Trophoblast cell (in vitro differentiated cells and primary cell): ENCODE measurements at regions not wholly inside any gene's neighbourhood (a gene's known extent, or its start where the extent isn't known, plus 50 kb on each side); places are given as distances from the start of the nearest gene placed in this dataset.

Experiments used
- DNase-seq, 2 donors: peaks; one replicate each; pipeline ENCODE4 v3.0.0-alpha.2; 2016
- H2AFZ ChIP-seq: 2 replicates; pipeline ENCODE4 v1.6.1; 2013; ENCODE audit warnings: low read length, moderate library complexity, mild to moderate bottlenecking; ENCODE audit not compliant: insufficient read depth, poor library complexity
- H2AK5ac ChIP-seq: 2 replicates; pipeline ENCODE4 v1.6.1; 2013; ENCODE audit warnings: mild to moderate bottlenecking, low read length
- H2BK120ac ChIP-seq: 2 replicates; pipeline ENCODE4 v1.6.1; 2013; ENCODE audit warnings: low read length, mild to moderate bottlenecking, moderate library complexity; ENCODE audit not compliant: insufficient read depth, poor library complexity
- H2BK12ac ChIP-seq: 2 replicates; pipeline ENCODE4 v1.6.1; 2013; ENCODE audit warnings: mild to moderate bottlenecking, low read length, moderate library complexity
- H2BK5ac ChIP-seq: 2 replicates; pipeline ENCODE4 v1.6.1; 2013; ENCODE audit warnings: low read length, low read depth, moderate library complexity, mild to moderate bottlenecking; ENCODE audit not compliant: poor library complexity
- H3K14ac ChIP-seq: 2 replicates; pipeline ENCODE4 v1.6.1; 2013; ENCODE audit warnings: mild to moderate bottlenecking, low read length
- H3K18ac ChIP-seq: 2 replicates; pipeline ENCODE4 v1.6.1; 2013; ENCODE audit warnings: mild to moderate bottlenecking, low read length
- H3K23ac ChIP-seq: 2 replicates; pipeline ENCODE4 v1.6.1; 2013; ENCODE audit warnings: low read length
- H3K27ac ChIP-seq: 2 replicates; pipeline ENCODE4 v1.5.1; 2013; ENCODE audit warnings: low read depth, mild to moderate bottlenecking, inconsistent platforms, low read length, moderate library complexity
- H3K27me3 ChIP-seq: 2 replicates; pipeline ENCODE4 v1.6.1; 2013; ENCODE audit warnings: inconsistent platforms, mild to moderate bottlenecking, low read length, moderate library complexity; ENCODE audit not compliant: insufficient read depth
- H3K36me3 ChIP-seq, 2 experiments: 1 replicate in 1 of 2; 2 replicates in 1 of 2; pipeline ENCODE4 v1.6.1; 2013; ENCODE audit warnings: low read length in 2 of 2, mild to moderate bottlenecking in 2 of 2, moderate library complexity in 1 of 2; ENCODE audit not compliant: insufficient read depth in 2 of 2, control insufficient read depth in 1 of 2
- H3K4ac ChIP-seq: 2 replicates; pipeline ENCODE4 v1.6.1; 2013; ENCODE audit warnings: low read depth, mild to moderate bottlenecking, low read length, moderate library complexity
- H3K4me1 ChIP-seq, 2 experiments: 1 replicate in 1 of 2; 2 replicates in 1 of 2; pipeline ENCODE4 v1.6.1; 2013; ENCODE audit warnings: low read length in 2 of 2, mild to moderate bottlenecking in 2 of 2, moderate library complexity in 1 of 2; ENCODE audit not compliant: insufficient read depth in 2 of 2, control insufficient read depth in 1 of 2
- H3K4me2 ChIP-seq: 2 replicates; pipeline ENCODE4 v1.6.1; 2013; ENCODE audit warnings: inconsistent platforms, mild to moderate bottlenecking, low read length, moderate library complexity
- H3K4me3 ChIP-seq: 2 replicates; pipeline ENCODE4 v1.5.1; 2013; ENCODE audit warnings: mild to moderate bottlenecking, low read depth, low read length, inconsistent platforms
- H3K79me1 ChIP-seq: one replicate; pipeline ENCODE4 v1.6.1; 2013; ENCODE audit warnings: low read length
- H3K79me2 ChIP-seq: 2 replicates; pipeline ENCODE4 v1.6.1; 2013; ENCODE audit warnings: low read length, mild to moderate bottlenecking; ENCODE audit not compliant: control insufficient read depth, insufficient read depth, poor library complexity
- H3K9ac ChIP-seq: 2 replicates; pipeline ENCODE4 v1.6.1; 2013; ENCODE audit warnings: mild to moderate bottlenecking, low read length
- H3K9me3 ChIP-seq: 2 replicates; pipeline ENCODE4 v1.6.1; 2013; ENCODE audit warnings: low read depth, mild to moderate bottlenecking, control low read depth, inconsistent platforms, low read length; ENCODE audit not compliant: insufficient read depth
- H4K12ac ChIP-seq: 2 replicates; pipeline ENCODE4 v1.6.1; 2013; ENCODE audit warnings: low read depth, mild to moderate bottlenecking, low read length, moderate library complexity
- H4K8ac ChIP-seq: 2 replicates; pipeline ENCODE4 v1.6.1; 2013; ENCODE audit warnings: low read depth, mild to moderate bottlenecking, low read length, moderate library complexity
- H4K91ac ChIP-seq: one replicate; pipeline ENCODE4 v1.6.1; 2013; ENCODE audit warnings: low read depth, mild to moderate bottlenecking, low read length, moderate library complexity
- WGBS: extraction: QIAGEN DNeasy Blood & Tissue Kit; methylation state at CpG from one replicate; pipeline ENCODE4 v1.1.7; 2013; ENCODE audit warnings: missing lambda C conversion rate; ENCODE audit not compliant: insufficient read length, insufficient coverage; ENCODE audit errors: extremely low coverage; 5-methylcytosine and 5-hydroxymethylcytosine counted together

- Histone ChIP-seq H3K27me3 (no peaks in the 10 kb centered on the region), H3K9ac (no peak overlapping the region), H2AFZ (no peak overlapping the region), H3K79me1 (no peaks in the 10 kb centered on the region), H3K14ac (no peak overlapping the region), H3K79me2 (no peaks in the 10 kb centered on the region), H3K4ac (no peak overlapping the region), H3K9me3 (no peaks in the 10 kb centered on the region), H3K23ac (no peak overlapping the region), H3K4me1 (no peaks in the 10 kb centered on the region), H2BK5ac (no peak overlapping the region), H4K8ac (no peak overlapping the region), H3K36me3 (no peaks in the 10 kb centered on the region), H3K4me2 (no peak overlapping the region), H3K4me3 (no peak overlapping the region), H2BK120ac (no peak overlapping the region), H2AK5ac (no peak overlapping the region), H3K18ac (no peak overlapping the region), H4K91ac (no peak overlapping the region), H2BK12ac (no peak overlapping the region), H3K27ac (no peak overlapping the region), H4K12ac (no peak overlapping the region)
- peak; percentile 1 to 41 for DNase-seq
- WGBS, result no CpG with 5 or more reads among the region's 3 CpGs
Observed at GRCh38 chr7:125253452-125254190, 324.0 kb upstream of the POT1 start.

- Histone ChIP-seq H3K18ac (no peak overlapping the region), H3K4me2 (no peak overlapping the region), H3K9ac (no peak overlapping the region), H3K4me3 (no peak overlapping the region), H3K27me3 (no peaks in the 10 kb centered on the region), H2BK12ac (no peak overlapping the region), H4K91ac (no peak overlapping the region), H2AK5ac (no peak overlapping the region), H4K8ac (no peak overlapping the region), H3K36me3 (no peaks in the 10 kb centered on the region), H2BK120ac (no peak overlapping the region), H3K9me3 (no peaks in the 10 kb centered on the region), H3K4ac (no peak overlapping the region), H3K79me2 (no peaks in the 10 kb centered on the region), H3K14ac (no peak overlapping the region), H4K12ac (no peak overlapping the region), H3K4me1 (no peaks in the 10 kb centered on the region), H2BK5ac (no peak overlapping the region), H2AFZ (no peak overlapping the region), H3K27ac (no peak overlapping the region), H3K23ac (no peak overlapping the region), H3K79me1 (no peaks in the 10 kb centered on the region)
- WGBS, result no CpG with 5 or more reads among the region's 1 CpG
- no peak for DNase-seq
Observed at GRCh38 chr7:125247514-125248098, 318.0 kb upstream of the POT1 start.

GRCh38 chr7:125246706-125247105 lies 317.1 kb upstream of the POT1 start:
- no peak overlapping the region for H2AFZ ChIP-seq
- H3K27me3 ChIP-seq, result no peaks in the 10 kb centered on the region
- no peak for DNase-seq
- H3K9me3 ChIP-seq, result no peaks in the 10 kb centered on the region
- no peak overlapping the region for H4K91ac ChIP-seq
- no peak overlapping the region for H3K4ac ChIP-seq
- H2AK5ac ChIP-seq, result no peak overlapping the region
- no peaks in the 10 kb centered on the region for H3K79me2 ChIP-seq
- no peak overlapping the region for H4K8ac ChIP-seq
- no peak overlapping the region for H2BK5ac ChIP-seq
- no peak overlapping the region for H3K9ac ChIP-seq
- no peaks in the 10 kb centered on the region for H3K36me3 ChIP-seq
- no peak overlapping the region for H3K4me2 ChIP-seq
- no peak overlapping the region for H4K12ac ChIP-seq
- H3K4me1 ChIP-seq, result no peaks in the 10 kb centered on the region
- no peak overlapping the region for H3K14ac ChIP-seq
- no CpG with 5 or more reads among the region's 1 CpG for WGBS
- H3K79me1 ChIP-seq, result no peaks in the 10 kb centered on the region
- H3K27ac ChIP-seq, result no peak overlapping the region
- H3K4me3 ChIP-seq, result no peak overlapping the region
- no peak overlapping the region for H3K18ac ChIP-seq
- H3K23ac ChIP-seq, result no peak overlapping the region
- no peak overlapping the region for H2BK120ac ChIP-seq
- H2BK12ac ChIP-seq, result no peak overlapping the region

GRCh38 chr7:125241548-125241947 lies 311.9 kb upstream of the POT1 start:
- Histone ChIP-seq H2AK5ac (no peak overlapping the region), H3K27me3 (no peaks in the 10 kb centered on the region), H2BK120ac (no peak overlapping the region), H3K4me3 (no peak overlapping the region), H2AFZ (no peak overlapping the region), H3K9ac (no peak overlapping the region), H3K18ac (no peak overlapping the region), H4K12ac (no peak overlapping the region), H3K14ac (no peak overlapping the region), H2BK12ac (no peak overlapping the region), H3K9me3 (no peaks in the 10 kb centered on the region), H3K4ac (no peak overlapping the region), H4K91ac (no peak overlapping the region), H2BK5ac (no peak overlapping the region), H3K23ac (no peak overlapping the region), H3K4me2 (no peak overlapping the region), H3K79me2 (no peaks in the 10 kb centered on the region), H3K27ac (no peak overlapping the region), H3K79me1 (no peaks in the 10 kb centered on the region), H3K36me3 (no peaks in the 10 kb centered on the region), H4K8ac (no peak overlapping the region), H3K4me1 (no peaks in the 10 kb centered on the region)
- DNase-seq, result no peak
